Activated CD4-positive, alpha-beta T cell treated with anti-CD3 and anti-CD28 coated beads for 36 hours (primary cell): ENCODE measurements at regions not wholly inside any gene's neighbourhood (a gene's known extent, or its start where the extent isn't known, plus 50 kb on each side); places are given as distances from the start of the nearest gene placed in this dataset.
"Not testable (repeated sequence)": the region's sequence is repeated elsewhere in the genome, so short reads cannot be mapped to it uniquely, and the experiment has no call there.

Source experiments
- ATAC-seq: fragments of 200-7000 bp; cut with Tn5 transposase; one replicate; pipeline ENCODE4 v1.10.0; 2021; ENCODE audit warnings: mild to moderate bottlenecking, moderate library complexity
- CTCF ChIA-PET: fragments of 350-600 bp; sonication (Branson Sonifier 250); formaldehyde crosslinking; loops from one replicate; lab custom pipeline; 2021; ENCODE audit warnings: antibody characterized with exemption; lab: Charles Lee
- POLR2A ChIA-PET: fragments of 350-600 bp; sonication (Branson Sonifier 250); formaldehyde crosslinking; loops from one replicate; lab custom pipeline; 2021; ENCODE audit warnings: antibody characterized with exemption, inconsistent platforms; lab: Charles Lee
- DNase-seq: peaks from one replicate; pipeline ENCODE4 v3.0.0-alpha.2; 2020
- H3K27ac Mint-ChIP-seq: one replicate; pipeline ENCODE4 v1.8.0; 2021; ENCODE audit warnings: mixed read lengths
- H3K27me3 Mint-ChIP-seq: one replicate; pipeline ENCODE4 v1.8.0; 2021; ENCODE audit warnings: mixed read lengths
- H3K36me3 Mint-ChIP-seq: one replicate; pipeline ENCODE4 v1.8.0; 2021; ENCODE audit warnings: low read depth, mixed read lengths
- H3K4me1 Mint-ChIP-seq: one replicate; pipeline ENCODE4 v1.8.0; 2021; ENCODE audit warnings: mixed read lengths
- H3K4me3 Mint-ChIP-seq: one replicate; pipeline ENCODE4 v1.8.0; 2021; ENCODE audit warnings: mild to moderate bottlenecking, moderate library complexity, mixed read lengths
- H3K9me3 Mint-ChIP-seq: one replicate; pipeline ENCODE4 v1.8.0; 2021; ENCODE audit warnings: low read depth, mixed read lengths
- intact Hi-C, 2 experiments: fragments of 100-400 bp; cut with DNase I in 1 of 2; cut with micrococcal nuclease in 1 of 2; formaldehyde crosslinking; loops; one replicate each; pipeline versions ENCODE4 v1.14.2 to v1.15.1; 2022 to 2024; cut with DNase I, micrococcal nuclease

DNA sequence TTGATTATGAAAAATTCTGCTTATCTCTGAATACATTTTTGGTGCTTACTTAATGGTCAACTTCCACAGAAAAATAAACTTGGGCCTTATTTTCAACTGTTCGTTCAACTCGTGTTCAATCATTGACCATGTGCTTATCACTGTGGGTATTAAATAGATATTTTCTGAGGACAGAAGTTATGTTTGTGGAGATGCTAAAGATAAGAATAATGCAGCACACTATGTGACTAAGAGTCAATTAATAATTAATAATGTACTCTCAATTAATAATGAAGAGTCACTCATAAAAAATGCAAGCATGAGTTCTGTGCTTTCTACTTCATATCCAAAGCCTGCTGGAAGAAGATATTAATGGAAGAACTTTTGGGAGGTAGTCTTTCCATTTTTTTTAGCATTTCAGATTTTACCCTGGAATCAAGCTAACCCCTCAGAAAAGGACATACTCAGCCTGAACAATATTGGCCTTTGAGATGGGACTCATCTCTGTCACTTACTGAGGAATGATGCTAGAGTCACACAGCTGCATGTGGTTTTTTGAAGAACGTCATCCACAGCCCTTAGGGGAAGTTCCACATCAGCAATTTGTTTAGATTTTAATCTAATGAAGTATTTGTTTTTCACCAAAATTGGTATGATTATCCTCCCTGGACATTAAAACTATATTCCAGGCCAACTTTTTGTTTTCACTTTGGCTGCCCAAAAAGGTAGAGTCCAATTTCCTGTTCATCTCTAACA, 191.9 kb upstream of the CRIM1 start:
- Mint-ChIP-seq H3K27me3 (peaks cover 6% of the 10 kb centered on the region), H3K36me3 (no peaks in the 10 kb centered on the region), H3K9me3 (no peaks in the 10 kb centered on the region), H3K4me3 (no peak overlapping the region), H3K4me1 (no peaks in the 10 kb centered on the region), H3K27ac (no peak overlapping the region)
- ATAC-seq = no peak
- intact Hi-C loops = no loop called here
- ChIA-PET POLR2A (no interaction called here), CTCF (no interaction called here)
- DNase-seq = no peak

DNA sequence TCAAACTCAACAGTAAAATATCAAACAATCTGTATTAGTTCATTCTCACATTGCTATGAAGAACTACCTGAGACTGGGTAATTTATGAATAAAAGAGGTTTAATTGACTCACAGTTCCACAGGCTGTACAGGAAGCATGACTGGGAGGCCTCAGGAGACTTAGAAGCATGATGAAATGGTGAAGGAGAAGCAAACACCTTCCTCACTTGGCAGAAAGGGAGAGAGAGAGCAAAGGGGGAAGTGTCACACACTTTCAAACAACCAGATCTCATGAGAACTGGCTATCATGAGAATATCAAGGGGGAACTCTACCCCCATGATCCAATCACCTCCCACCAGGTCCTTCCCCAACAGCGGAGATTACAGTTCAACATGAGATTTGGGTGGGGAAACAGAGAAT, 198.5 kb upstream of the CRIM1 start:
- CTCF ChIA-PET, H3K27me3 Mint-ChIP-seq, intact Hi-C loops, H3K4me3 Mint-ChIP-seq, H3K9me3 Mint-ChIP-seq, H3K4me1 Mint-ChIP-seq, DNase-seq, H3K36me3 Mint-ChIP-seq, ATAC-seq, H3K27ac Mint-ChIP-seq, POLR2A ChIA-PET: not testable (repeated sequence)

DNA sequence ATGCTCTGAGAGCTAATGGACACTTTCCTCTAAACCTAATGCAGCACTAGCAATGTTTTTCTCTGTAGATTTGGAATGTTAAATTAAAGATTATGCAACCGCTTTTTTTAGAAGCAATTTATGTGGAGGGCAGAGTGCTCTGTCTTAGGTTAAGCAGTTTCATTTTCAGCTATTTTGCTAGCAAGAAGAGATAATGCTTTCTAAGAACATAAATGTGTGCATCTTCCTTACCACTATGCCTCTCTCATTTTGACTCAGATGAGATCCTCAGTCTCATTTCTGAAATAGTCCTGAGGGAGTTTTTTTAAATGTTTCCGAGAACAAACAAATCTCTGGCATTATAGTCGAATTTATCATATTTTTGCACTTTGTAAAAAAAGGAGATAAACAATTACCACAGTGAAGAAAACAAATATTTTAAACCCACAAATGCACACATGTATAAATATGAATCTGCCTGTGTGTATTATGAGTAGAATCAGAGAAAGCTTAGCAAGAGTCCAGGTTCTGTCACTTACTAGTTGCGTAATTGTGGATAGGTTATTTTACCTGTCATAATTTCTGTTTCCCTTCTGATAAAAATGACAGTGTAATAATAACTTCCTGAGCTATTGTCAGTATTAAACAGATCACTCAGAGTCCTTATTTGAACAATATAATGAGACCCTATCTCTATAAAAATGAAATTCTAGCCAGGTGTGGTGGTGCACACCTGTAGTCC, 207.7 kb upstream of the CRIM1 start:
- no peaks in the 10 kb centered on the region for H3K9me3 Mint-ChIP-seq
- DNase-seq = no peak
- H3K4me3 Mint-ChIP-seq = no peak overlapping the region
- no peaks in the 10 kb centered on the region for H3K36me3 Mint-ChIP-seq
- ChIA-PET CTCF (interaction anchor here (0.7 to 1.5 kb wide), 3 partner anchors 90 to 517 kb away, joined by 3 to 4 read pairs (median 3); no protein-coding TSS in a partner anchor), POLR2A (no interaction called here)
- peaks cover 7% of the 10 kb centered on the region for H3K27me3 Mint-ChIP-seq
- peak; percentile 84 for ATAC-seq
- intact Hi-C loops = loop anchor here (1.0 to 5.0 kb wide), 3 partner anchors 24 to 99 kb away; no protein-coding TSS in a partner anchor
- H3K4me1 Mint-ChIP-seq = peaks cover 11% of the 10 kb centered on the region
- no peak overlapping the region for H3K27ac Mint-ChIP-seq

GRCh38 chr2:36146765-36147164, 208.8 kb upstream of the CRIM1 start:
- intact Hi-C loops = loop anchor here (1.0 to 5.0 kb wide), 3 partner anchors 22 to 101 kb away; no protein-coding TSS in a partner anchor
- ChIA-PET CTCF (interaction anchor here (0.7 kb wide), 1 partner anchor 355 kb away, joined by 4 read pairs; no protein-coding TSS in a partner anchor), POLR2A (no interaction called here)
- peak; percentile 23 for ATAC-seq
- H3K27me3 Mint-ChIP-seq = peaks cover 7% of the 10 kb centered on the region
- no peak overlapping the region for H3K27ac Mint-ChIP-seq
- no peaks in the 10 kb centered on the region for H3K36me3 Mint-ChIP-seq
- peaks cover 11% of the 10 kb centered on the region for H3K4me1 Mint-ChIP-seq
- no peak overlapping the region for H3K4me3 Mint-ChIP-seq
- no peaks in the 10 kb centered on the region for H3K9me3 Mint-ChIP-seq
- no peak for DNase-seq

DNA sequence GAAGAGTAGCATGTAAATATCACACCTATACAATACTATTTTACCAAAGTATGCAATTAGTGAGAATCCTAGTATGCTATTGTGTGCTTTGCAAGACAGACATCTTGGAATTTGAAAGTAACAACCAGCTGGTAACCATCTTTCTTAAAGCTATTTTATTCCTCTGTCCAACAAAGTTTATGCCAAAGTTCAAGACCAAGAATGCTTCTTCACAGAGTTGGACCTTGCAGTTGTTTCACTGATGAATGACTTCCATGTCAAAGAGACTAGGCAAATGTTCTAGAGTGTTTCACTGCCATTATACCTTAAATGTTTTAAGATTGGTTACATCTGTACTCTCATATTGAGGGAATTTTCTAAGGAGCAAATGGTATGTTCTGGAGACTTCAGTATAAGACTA, 215.2 kb upstream of the CRIM1 start:
- DNase-seq = no peak
- no peak for ATAC-seq
- peaks cover 7% of the 10 kb centered on the region for H3K4me1 Mint-ChIP-seq
- H3K27ac Mint-ChIP-seq = no peak overlapping the region
- no peaks in the 10 kb centered on the region for H3K27me3 Mint-ChIP-seq
- intact Hi-C loops = no loop called here
- H3K9me3 Mint-ChIP-seq = no peaks in the 10 kb centered on the region
- H3K36me3 Mint-ChIP-seq = no peaks in the 10 kb centered on the region
- CTCF ChIA-PET = no interaction called here
- POLR2A ChIA-PET = no interaction called here
- H3K4me3 Mint-ChIP-seq = no peak overlapping the region

DNA sequence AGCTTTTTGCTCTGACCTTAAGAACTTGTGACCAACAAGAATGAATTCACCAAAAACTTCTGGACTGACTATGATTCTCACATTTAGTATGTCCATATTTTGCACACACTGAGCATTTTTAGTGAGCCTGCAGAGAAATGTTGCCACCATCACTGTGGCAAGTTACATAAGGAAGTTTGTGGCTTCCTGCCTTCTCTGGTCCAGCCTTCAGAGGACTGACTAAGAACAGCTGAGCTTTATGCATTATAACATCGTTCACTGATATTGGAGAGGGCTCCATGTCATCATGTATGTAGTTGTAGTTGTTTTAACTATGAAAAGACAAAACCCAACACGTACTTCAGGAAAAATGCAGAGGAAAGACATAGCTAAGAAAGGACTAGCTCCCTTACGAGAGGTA, 218.0 kb upstream of the CRIM1 start:
- DNase-seq (no peak), ATAC-seq (no peak)
- Mint-ChIP-seq H3K27ac (no peak overlapping the region), H3K36me3 (no peaks in the 10 kb centered on the region), H3K4me1 (peaks cover 7% of the 10 kb centered on the region), H3K27me3 (no peaks in the 10 kb centered on the region), H3K9me3 (no peaks in the 10 kb centered on the region), H3K4me3 (no peak overlapping the region)
- POLR2A ChIA-PET = no interaction called here
- CTCF ChIA-PET = interaction anchor here (0.7 to 0.9 kb wide), 2 partner anchors 9 to 420 kb away, joined by 3 read pairs; no protein-coding TSS in a partner anchor
- intact Hi-C loops = no loop called here

GRCh38 chr2:36134281-36134680, 221.3 kb upstream of the CRIM1 start:
- H3K27ac Mint-ChIP-seq = no peak overlapping the region
- H3K4me3 Mint-ChIP-seq = no peak overlapping the region
- H3K9me3 Mint-ChIP-seq = no peaks in the 10 kb centered on the region
- peaks cover 7% of the 10 kb centered on the region for H3K4me1 Mint-ChIP-seq
- ChIA-PET CTCF (no interaction called here), POLR2A (no interaction called here)
- ATAC-seq (peak; percentile 33), DNase-seq (no peak)
- no peaks in the 10 kb centered on the region for H3K36me3 Mint-ChIP-seq
- intact Hi-C loops = no loop called here
- peaks cover 4% of the 10 kb centered on the region for H3K27me3 Mint-ChIP-seq

DNA sequence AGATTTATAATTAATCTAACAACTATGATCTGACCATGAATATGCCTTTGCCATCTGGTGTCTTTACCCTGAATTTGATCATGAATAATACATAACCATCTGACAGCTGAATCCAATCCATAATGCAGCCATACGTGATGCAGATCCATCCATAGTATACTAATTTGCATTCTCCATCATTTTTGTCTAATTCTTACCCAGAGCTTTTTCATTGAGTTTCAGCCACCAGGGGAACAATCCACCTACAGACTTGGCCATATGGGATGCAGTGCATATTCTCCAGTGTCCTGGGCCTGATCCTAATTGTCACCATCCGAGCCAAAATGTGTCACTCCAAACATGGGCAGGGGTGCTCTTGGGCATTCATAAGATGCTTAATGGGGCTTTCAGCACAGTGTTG, 227.2 kb upstream of the CRIM1 start:
- no peak for ATAC-seq
- ChIA-PET POLR2A (no interaction called here), CTCF (interaction anchor here (1.6 kb wide), 1 partner anchor 9 kb away, joined by 3 read pairs; no protein-coding TSS in a partner anchor)
- intact Hi-C loops = no loop called here
- H3K36me3 Mint-ChIP-seq = no peaks in the 10 kb centered on the region
- no peaks in the 10 kb centered on the region for H3K9me3 Mint-ChIP-seq
- no peak overlapping the region for H3K27ac Mint-ChIP-seq
- H3K4me3 Mint-ChIP-seq = no peak overlapping the region
- peaks cover 8% of the 10 kb centered on the region for H3K4me1 Mint-ChIP-seq
- peaks cover 11% of the 10 kb centered on the region for H3K27me3 Mint-ChIP-seq
- no peak for DNase-seq

- H3K27ac Mint-ChIP-seq = no peak overlapping the region
- peaks cover 8% of the 10 kb centered on the region for H3K4me1 Mint-ChIP-seq
- H3K27me3 Mint-ChIP-seq = peaks cover 24% of the 10 kb centered on the region
- DNase-seq = no peak
- H3K36me3 Mint-ChIP-seq = no peaks in the 10 kb centered on the region
- ChIA-PET CTCF (interaction anchor here (0.6 kb wide), 1 partner anchor 215 kb away, joined by 3 read pairs; no protein-coding TSS in a partner anchor), POLR2A (no interaction called here)
- H3K9me3 Mint-ChIP-seq = peaks cover 3% of the 10 kb centered on the region
- intact Hi-C loops = no loop called here
- H3K4me3 Mint-ChIP-seq = no peak overlapping the region
- ATAC-seq = no peak
These were observed 229.9 kb upstream of the CRIM1 start for GRCh38 chr2:36125702-36126101.

GRCh38 chr2:36123995-36124394, 231.6 kb upstream of the CRIM1 start:
- intact Hi-C loops = loop anchor here in 1 of 2 experiments (1.0 to 5.0 kb wide), 3 partner anchors 23 to 153 kb away; no protein-coding TSS in a partner anchor
- DNase-seq (no peak), ATAC-seq (peak; percentile 91)
- Mint-ChIP-seq H3K36me3 (no peaks in the 10 kb centered on the region), H3K4me3 (no peak overlapping the region), H3K9me3 (peaks cover 3% of the 10 kb centered on the region), H3K4me1 (peaks cover 8% of the 10 kb centered on the region), H3K27me3 (peaks cover 27% of the 10 kb centered on the region), H3K27ac (no peak overlapping the region)
- POLR2A ChIA-PET = no interaction called here
- CTCF ChIA-PET = no interaction called here

- Mint-ChIP-seq H3K9me3 (peaks cover 4% of the 10 kb centered on the region), H3K36me3 (peaks cover 3% of the 10 kb centered on the region), H3K4me1 (no peaks in the 10 kb centered on the region), H3K27ac (no peak overlapping the region), H3K4me3 (no peak overlapping the region), H3K27me3 (peaks cover 2% of the 10 kb centered on the region)
- CTCF ChIA-PET = no interaction called here
- ATAC-seq (no peak), DNase-seq (no peak)
- POLR2A ChIA-PET = no interaction called here
- intact Hi-C loops = no loop called here
These were observed 258.6 kb upstream of the CRIM1 start for GRCh38 chr2:36097022-36097421.
